Mammary epithelial cell (primary cell): ENCODE measurements at regions not wholly inside any gene's neighbourhood (a gene's known extent, or its start where the extent isn't known, plus 50 kb on each side); places are given as distances from the start of the nearest gene placed in this dataset.

ENCODE experiments used
- EZH2 ChIP-seq: IDR thresholded peaks from 2 replicates; pipeline ENCODE4 v1.6.1; 2012; ENCODE audit warnings: low read length, inconsistent platforms, borderline replicate concordance
- TF ChIP-seq, protein P1 (sequence below), 2 donors: IDR thresholded peaks in 1 of 2; conservative IDR thresholded peaks in 1 of 2; 2 replicates each; pipeline ENCODE4 v1.5.1; 2011 to 2012; ENCODE audit warnings: inconsistent platforms in 2 of 2, low read length in 2 of 2, mild to moderate bottlenecking in 2 of 2, control low read depth in 1 of 2, low read depth in 1 of 2; ENCODE audit not compliant: insufficient read depth in 1 of 2; ENCODE audit errors: extremely low read depth in 1 of 2

GRCh38 chr1:222413991-222414549 lies 133.8 kb downstream of the HHIPL2 start:
- TF ChIP-seq, protein P1, sequence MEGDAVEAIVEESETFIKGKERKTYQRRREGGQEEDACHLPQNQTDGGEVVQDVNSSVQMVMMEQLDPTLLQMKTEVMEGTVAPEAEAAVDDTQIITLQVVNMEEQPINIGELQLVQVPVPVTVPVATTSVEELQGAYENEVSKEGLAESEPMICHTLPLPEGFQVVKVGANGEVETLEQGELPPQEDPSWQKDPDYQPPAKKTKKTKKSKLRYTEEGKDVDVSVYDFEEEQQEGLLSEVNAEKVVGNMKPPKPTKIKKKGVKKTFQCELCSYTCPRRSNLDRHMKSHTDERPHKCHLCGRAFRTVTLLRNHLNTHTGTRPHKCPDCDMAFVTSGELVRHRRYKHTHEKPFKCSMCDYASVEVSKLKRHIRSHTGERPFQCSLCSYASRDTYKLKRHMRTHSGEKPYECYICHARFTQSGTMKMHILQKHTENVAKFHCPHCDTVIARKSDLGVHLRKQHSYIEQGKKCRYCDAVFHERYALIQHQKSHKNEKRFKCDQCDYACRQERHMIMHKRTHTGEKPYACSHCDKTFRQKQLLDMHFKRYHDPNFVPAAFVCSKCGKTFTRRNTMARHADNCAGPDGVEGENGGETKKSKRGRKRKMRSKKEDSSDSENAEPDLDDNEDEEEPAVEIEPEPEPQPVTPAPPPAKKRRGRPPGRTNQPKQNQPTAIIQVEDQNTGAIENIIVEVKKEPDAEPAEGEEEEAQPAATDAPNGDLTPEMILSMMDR (conservative IDR thresholded peaks at IDR 0.05 in 1 of 2, IDR thresholded peaks at IDR 0.05 in 1 of 2; ENCODE audit: extremely low read depth in 1 of 2, insufficient read depth in 1 of 2, low read depth in 1 of 2, low read length in 2 of 2): no peak
- no peak for TF ChIP-seq EZH2
